GM13976 (cell line): ENCODE measurements at regions not wholly inside any gene's neighbourhood (a gene's known extent, or its start where the extent isn't known, plus 50 kb on each side); places are given as distances from the start of the nearest gene placed in this dataset.
A peak's percentile ranks its signal among the peaks of the same experiment; 100 is the strongest.
"Not testable (repeated sequence)": the region's sequence is repeated elsewhere in the genome, so short reads cannot be mapped to it uniquely, and the experiment has no call there.

Experiments used
- DNase-seq: peaks from one replicate; pipeline ENCODE4 v3.0.0; 2012; ENCODE audit warnings: low spot score
- in situ Hi-C: fragments of 300-500 bp; cut with MboI; formaldehyde crosslinking; loops from one replicate; pipeline ENCODE4 v1.12.0; 2022; ENCODE audit warnings: low sequenced_read_pairs, mixed read lengths, inconsistent platforms; ENCODE audit not compliant: unreplicated experiment
- TF ChIP-seq, protein P1 (sequence below): IDR thresholded peaks from 2 replicates; pipeline ENCODE4 v1.5.1; 2012; ENCODE audit warnings: borderline replicate concordance, mild to moderate bottlenecking; ENCODE audit not compliant: insufficient read depth; ENCODE audit errors: extremely low read depth, missing control alignments, control extremely low read depth

- in situ Hi-C loops = no loop called here
- DNase-seq = no peak
- TF ChIP-seq, protein P1, sequence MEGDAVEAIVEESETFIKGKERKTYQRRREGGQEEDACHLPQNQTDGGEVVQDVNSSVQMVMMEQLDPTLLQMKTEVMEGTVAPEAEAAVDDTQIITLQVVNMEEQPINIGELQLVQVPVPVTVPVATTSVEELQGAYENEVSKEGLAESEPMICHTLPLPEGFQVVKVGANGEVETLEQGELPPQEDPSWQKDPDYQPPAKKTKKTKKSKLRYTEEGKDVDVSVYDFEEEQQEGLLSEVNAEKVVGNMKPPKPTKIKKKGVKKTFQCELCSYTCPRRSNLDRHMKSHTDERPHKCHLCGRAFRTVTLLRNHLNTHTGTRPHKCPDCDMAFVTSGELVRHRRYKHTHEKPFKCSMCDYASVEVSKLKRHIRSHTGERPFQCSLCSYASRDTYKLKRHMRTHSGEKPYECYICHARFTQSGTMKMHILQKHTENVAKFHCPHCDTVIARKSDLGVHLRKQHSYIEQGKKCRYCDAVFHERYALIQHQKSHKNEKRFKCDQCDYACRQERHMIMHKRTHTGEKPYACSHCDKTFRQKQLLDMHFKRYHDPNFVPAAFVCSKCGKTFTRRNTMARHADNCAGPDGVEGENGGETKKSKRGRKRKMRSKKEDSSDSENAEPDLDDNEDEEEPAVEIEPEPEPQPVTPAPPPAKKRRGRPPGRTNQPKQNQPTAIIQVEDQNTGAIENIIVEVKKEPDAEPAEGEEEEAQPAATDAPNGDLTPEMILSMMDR = no peak
These were observed 59.7 kb downstream of the HMGB3 start for GRCh38 chrX:151042842-151043241.

DNA sequence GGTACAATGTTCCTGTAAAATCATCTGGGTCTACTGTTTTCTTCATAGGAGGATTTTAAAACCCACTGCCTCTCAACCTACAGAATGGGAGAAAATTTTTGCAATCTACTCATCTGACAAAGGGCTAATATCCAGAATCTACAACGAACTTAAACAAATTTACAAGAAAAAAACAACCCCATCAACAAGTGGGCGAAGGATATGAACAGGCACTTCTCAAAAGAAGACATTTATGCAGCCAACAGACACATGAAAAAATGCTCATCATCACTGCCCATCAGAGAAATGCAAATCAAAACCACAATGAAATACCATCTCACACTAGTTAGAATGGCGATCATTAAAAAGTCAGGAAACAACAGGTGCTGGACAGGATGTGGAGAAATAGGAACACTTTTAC lies 83.2 kb downstream of the HMGB3 start:
- in situ Hi-C loops, DNase-seq: not testable (repeated sequence)

- in situ Hi-C loops = no loop called here
- DNase-seq = no peak
- TF ChIP-seq, protein P1 = no peak
These were observed 90.6 kb downstream of the HMGB3 start for GRCh38 chrX:151073767-151074166.

DNA sequence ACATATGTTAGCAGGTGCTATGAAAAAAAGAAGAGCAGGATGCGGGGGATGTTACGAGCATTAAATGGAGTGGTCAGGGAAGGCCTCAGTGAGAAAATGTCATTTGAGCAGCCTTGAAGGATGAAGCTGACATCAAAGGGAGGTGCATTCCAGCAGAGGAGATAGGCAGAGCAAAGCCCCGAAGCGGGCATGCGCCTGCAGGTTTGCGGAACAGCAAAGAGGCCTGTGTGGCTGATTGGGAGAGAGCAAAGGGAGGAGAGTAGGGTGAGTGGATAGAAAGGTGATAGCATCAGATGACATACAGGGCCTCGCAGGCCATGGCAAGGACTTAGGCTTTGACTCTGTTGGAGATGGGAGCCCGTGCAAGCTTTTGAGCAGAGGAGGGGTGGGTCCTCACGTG lies 95.4 kb upstream of the GPR50 start:
- in situ Hi-C loops = loop anchor here (10.0 kb wide), 1 partner anchor 306 kb away; no protein-coding TSS in a partner anchor
- no peak for DNase-seq
- TF ChIP-seq, protein P1 = no peak

DNA sequence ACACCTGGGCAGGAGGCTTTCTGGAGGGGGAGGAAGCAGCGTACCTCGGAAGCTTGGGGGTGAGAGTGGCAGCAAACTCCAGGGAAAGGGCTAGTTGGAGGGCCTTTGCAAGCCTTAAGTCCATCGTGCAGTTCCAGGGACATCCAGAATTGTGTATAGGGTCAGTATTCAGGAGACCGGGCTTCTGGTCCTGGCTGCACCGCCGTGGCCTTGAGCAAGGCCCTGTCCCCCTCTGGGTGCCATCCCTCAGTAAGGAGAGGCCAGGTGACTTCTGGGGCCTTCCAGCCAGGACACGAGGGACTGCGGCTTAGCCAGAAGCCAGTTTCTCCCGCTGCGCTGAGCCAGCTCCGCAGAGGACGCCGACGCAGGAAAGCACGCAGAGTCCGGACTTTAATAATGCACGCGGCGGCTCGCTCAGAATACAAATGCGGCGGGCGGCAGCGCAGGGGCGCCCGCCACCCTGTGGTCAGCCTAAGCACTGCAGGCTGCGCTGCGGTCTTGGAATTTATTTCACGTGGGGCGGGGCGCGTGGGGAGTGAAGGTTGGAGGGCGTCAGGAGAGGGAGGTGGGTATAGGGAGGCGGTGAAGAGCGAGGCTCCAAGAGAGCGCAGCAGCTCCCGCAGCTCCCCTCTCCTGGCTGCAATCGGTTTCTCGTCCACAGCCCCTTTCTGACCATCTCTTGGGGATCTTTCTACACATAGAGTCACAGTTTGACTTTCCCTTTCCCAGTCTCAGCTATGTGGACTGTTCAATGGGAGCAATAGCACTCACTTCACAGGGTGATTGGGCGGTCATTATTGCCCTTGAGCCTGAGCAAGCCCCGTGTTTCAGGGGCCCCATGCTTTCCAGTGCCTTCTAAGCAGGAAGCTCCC lies 94.1 kb upstream of the GPR50 start:
- in situ Hi-C loops = loop anchor here (10.0 kb wide), 1 partner anchor 308 kb away; no protein-coding TSS in a partner anchor
- TF ChIP-seq, protein P1 = peak; percentile 91
- DNase-seq = peak; percentile 80

DNA sequence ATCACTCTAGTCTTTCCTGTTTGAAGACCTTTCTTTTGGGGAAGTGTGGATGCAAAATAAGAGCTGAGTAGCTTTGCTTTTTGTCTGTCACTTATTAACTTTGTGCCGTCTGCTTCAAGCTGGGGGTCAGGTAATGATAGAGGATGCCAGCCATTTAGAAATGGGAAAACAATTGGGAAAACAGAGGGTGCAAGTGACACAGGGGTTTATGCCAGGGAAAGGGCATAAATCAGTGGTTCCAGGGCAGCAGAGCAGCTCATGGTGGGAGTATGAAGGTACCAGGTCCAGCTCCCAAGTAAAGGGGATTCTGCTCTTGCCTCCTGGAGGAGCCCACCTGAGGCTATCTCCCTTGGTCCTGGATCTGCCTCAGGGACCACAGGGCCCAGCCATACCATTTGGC lies 91.9 kb upstream of the GPR50 start:
- in situ Hi-C loops = loop anchor here (10.0 kb wide), 1 partner anchor 310 kb away; no protein-coding TSS in a partner anchor
- TF ChIP-seq, protein P1 = no peak
- DNase-seq = no peak

GRCh38 chrX:151085207-151085606 lies 91.2 kb upstream of the GPR50 start:
- TF ChIP-seq, protein P1 = no peak
- in situ Hi-C loops = loop anchor here (10.0 kb wide), 1 partner anchor 310 kb away; no protein-coding TSS in a partner anchor
- no peak for DNase-seq
